ENCODE measurements at regions not wholly inside any gene's neighbourhood (a gene's known extent, or its start where the extent isn't known, plus 50 kb on each side); places are given as distances from the start of the nearest gene placed in this dataset.

- FAIRE-seq: no peak
- TF ChIP-seq CTCF (IDR thresholded peaks at IDR 0.05; ENCODE audit: insufficient read depth, low read length, severe bottlenecking): no peak
- Histone ChIP-seq H3K4me3 (ENCODE audit: low read depth, low read length) (no peak overlapping the region), H3K27me3 (ENCODE audit: control insufficient read depth, insufficient read depth, low read length) (no peaks in the 10 kb centered on the region), H3K36me3 (ENCODE audit: control insufficient read depth, insufficient read depth, low read length) (no peaks in the 10 kb centered on the region)
- DNase-seq (ENCODE audit: low read depth): no peak
These were observed 435.1 kb downstream of the PRDM2 start for GRCh38 chr1:14135070-14135469.

- no peak for TF ChIP-seq CTCF (IDR thresholded peaks at IDR 0.05; ENCODE audit: insufficient read depth, low read length, severe bottlenecking)
- Histone ChIP-seq H3K36me3 (ENCODE audit: control insufficient read depth, insufficient read depth, low read length) (no peaks in the 10 kb centered on the region), H3K4me3 (ENCODE audit: low read depth, low read length) (no peak overlapping the region), H3K27me3 (ENCODE audit: control insufficient read depth, insufficient read depth, low read length) (no peaks in the 10 kb centered on the region)
- FAIRE-seq (no peak), DNase-seq (ENCODE audit: low read depth) (no peak)
These were observed 436.3 kb downstream of the PRDM2 start for GRCh38 chr1:14136152-14136763.

- TF ChIP-seq CTCF (IDR thresholded peaks at IDR 0.05; ENCODE audit: insufficient read depth, low read length, severe bottlenecking): no peak
- Histone ChIP-seq H3K36me3 (ENCODE audit: control insufficient read depth, insufficient read depth, low read length) (no peaks in the 10 kb centered on the region), H3K4me3 (ENCODE audit: low read depth, low read length) (no peak overlapping the region), H3K27me3 (ENCODE audit: control insufficient read depth, insufficient read depth, low read length) (no peaks in the 10 kb centered on the region)
- peak; percentile 97 for FAIRE-seq
- peak; percentile 79 for DNase-seq (ENCODE audit: low read depth)
These were observed 436.9 kb downstream of the PRDM2 start for GRCh38 chr1:14136881-14137280.

- H3K36me3 ChIP-seq (ENCODE audit: control insufficient read depth, insufficient read depth, low read length): no peaks in the 10 kb centered on the region
- H3K4me3 ChIP-seq (ENCODE audit: low read depth, low read length): no peak overlapping the region
- no peak for TF ChIP-seq CTCF (IDR thresholded peaks at IDR 0.05; ENCODE audit: insufficient read depth, low read length, severe bottlenecking)
- no peaks in the 10 kb centered on the region for H3K27me3 ChIP-seq (ENCODE audit: control insufficient read depth, insufficient read depth, low read length)
- DNase-seq (ENCODE audit: low read depth) (peak; percentile 95), FAIRE-seq (no peak)
These were observed 437.6 kb downstream of the PRDM2 start for GRCh38 chr1:14137411-14138134.

- Histone ChIP-seq H3K4me3 (ENCODE audit: low read depth, low read length) (no peak overlapping the region), H3K27me3 (ENCODE audit: control insufficient read depth, insufficient read depth, low read length) (no peaks in the 10 kb centered on the region), H3K36me3 (ENCODE audit: control insufficient read depth, insufficient read depth, low read length) (no peaks in the 10 kb centered on the region)
- peak; percentile 98 for FAIRE-seq
- peak; percentile 100 for DNase-seq (ENCODE audit: low read depth)
- TF ChIP-seq CTCF (IDR thresholded peaks at IDR 0.05; ENCODE audit: insufficient read depth, low read length, severe bottlenecking): no peak
These were observed 438.1 kb downstream of the PRDM2 start for GRCh38 chr1:14138135-14138506.

All from bronchial epithelial cell (primary cell).